Fibroblast of skin of scalp (primary cell): ENCODE measurements at regions not wholly inside any gene's neighbourhood (a gene's known extent, or its start where the extent isn't known, plus 50 kb on each side); places are given as distances from the start of the nearest gene placed in this dataset.

Source experiments
- DNase-seq: peaks from one replicate; pipeline ENCODE4 v3.0.0-alpha.2; 2013

DNA sequence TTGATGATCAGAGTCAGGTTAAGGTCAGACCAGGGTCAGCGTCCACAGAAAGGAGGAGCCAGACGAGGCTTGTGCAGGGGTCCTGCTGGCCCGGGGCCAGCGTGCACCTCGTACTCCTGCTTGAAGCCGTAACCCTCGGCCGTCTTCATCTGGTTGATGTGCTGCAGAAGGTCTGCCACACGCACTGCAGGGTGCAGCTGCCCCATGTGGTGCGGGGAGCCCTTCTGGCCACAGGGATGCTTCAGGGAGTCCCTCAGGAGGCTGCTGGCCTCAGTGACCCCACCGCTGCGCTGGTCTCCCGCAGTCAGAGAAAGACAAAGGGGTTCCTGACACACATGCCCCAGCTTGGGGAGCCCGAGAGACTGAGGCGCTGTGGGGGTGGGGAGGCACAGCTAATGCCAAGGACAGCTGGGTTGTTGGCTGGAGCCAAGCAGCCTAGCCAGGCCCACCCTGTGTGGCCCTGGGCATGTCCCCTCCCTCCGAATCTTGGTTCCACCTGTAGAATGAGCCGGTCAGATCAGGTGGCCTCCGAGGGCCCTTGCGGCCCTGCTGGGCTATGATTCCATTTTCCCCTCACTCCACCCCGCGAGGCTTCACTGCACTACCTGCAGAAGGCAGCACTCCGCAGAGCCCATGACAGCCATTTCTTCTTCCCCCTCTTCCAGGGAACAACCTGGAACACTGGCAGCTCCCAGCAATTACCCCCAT lies 251.9 kb downstream of the PTPRU start:
- DNase-seq = no peak

DNA sequence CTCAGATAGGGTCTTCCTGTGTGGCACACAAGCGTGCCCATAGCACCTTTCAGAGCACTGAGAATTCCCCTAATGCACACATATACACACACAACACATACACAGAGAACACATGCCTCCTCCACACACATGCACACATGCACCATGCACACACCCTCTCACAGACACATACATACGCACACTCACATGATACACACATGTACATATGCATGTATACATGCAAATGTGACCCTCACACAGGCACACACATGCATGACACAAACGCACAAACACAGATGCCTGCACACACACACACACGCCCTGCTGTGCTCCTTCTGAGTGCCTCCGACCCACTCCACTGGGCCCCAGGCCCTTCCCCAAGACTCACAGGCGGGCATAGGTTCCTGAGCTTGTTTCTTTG lies 251.0 kb downstream of the PTPRU start:
- no peak for DNase-seq

DNA sequence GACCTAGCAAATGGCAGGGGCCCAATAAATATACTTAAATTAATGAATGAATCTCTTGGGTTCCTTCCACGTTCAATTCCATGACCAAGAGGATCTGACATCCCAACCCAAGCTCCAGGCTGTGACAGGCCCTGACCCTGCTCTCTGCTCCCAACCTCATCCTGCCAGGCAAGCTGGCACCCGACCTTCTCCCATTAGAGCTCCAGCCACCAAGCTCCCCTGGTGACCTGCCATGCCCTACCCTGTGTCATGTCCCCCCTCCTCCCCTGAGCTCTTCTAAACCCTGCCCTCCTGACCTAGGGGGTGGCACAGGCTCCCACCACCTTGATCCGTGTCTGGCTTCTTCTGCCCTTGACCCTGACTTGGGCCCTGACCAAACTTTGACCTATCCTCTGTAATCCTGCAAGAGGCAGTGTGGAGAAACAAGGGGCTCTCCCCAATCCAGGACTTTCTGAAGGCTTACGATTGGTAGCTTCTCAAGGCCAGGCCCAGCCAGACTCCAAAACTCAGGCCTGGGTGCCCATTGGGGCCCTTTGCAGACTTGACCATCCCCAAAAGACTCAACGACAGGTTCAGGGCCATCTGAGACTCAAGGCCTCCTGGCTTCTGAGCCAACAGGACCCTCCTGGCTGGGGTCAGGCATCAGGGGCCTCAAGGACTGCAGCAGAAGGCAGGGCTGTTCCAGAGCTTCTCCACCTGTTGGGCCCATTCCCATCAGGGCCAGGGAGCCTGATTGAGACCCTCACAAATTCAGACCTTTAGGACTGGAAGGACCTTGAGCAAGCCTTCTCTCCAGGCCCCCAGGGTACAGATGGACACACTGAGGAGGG lies 249.0 kb downstream of the PTPRU start:
- no peak for DNase-seq

GRCh38 chr1:29482991-29483390 lies 246.7 kb downstream of the PTPRU start:
- DNase-seq = no peak

- DNase-seq = no peak
These were observed 245.7 kb downstream of the PTPRU start for GRCh38 chr1:29482064-29482463.

DNA sequence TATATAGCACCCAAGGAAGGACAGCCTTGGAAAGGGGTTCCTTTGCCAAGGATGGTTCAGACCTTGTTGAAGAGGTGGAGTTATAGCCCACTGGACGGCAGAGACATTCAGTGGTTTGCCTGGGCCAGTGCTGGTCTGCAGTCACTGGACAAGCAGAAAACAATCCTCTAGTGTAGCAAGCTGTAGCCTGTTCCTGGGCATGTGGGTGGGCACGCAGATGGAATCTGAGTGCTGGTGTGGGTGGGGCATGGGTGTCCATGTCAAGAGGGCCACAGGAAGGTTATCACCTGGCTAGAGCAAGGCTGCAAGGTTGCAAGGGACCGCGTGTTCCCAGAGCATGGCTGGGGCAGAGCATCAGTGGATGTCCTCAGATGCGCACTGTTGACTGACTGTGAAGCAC lies 244.7 kb downstream of the PTPRU start:
- DNase-seq = no peak

- no peak for DNase-seq
These were observed 242.6 kb downstream of the PTPRU start for GRCh38 chr1:29478879-29479278.

DNA sequence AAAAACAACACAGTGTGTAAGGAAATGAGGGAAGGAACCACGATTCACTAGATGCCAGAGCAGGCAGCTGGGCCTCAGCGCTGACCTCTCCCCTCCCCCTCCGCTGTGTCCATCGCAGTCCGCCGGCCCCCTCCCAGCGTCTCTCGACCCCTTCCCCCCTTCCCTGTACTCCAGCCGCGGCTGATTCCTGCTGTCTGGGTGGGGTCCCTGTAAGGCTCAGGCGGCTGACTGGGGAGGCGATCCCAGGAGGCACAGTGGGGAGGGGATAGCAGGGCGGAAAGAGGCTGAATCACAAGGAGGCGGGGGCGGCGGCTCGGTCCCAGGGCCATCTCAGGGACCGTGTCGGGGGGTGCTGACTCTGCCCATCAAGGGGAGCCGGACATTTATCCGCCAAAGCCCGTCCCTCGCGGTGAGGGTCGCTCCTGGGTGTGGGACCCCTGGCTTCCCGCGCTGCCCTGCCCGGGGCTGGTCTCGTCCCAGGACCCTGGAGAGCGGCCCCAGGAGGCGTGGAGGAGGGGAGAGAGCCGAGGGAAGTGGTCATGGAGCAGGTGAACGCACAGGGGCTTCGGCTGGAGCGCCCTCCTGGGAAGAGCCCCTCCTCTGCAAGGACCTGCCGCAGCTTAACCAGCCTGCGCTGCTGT lies 241.9 kb downstream of the PTPRU start:
- no peak for DNase-seq

- no peak for DNase-seq
These were observed 239.0 kb downstream of the PTPRU start for GRCh38 chr1:29475326-29475725.

DNA sequence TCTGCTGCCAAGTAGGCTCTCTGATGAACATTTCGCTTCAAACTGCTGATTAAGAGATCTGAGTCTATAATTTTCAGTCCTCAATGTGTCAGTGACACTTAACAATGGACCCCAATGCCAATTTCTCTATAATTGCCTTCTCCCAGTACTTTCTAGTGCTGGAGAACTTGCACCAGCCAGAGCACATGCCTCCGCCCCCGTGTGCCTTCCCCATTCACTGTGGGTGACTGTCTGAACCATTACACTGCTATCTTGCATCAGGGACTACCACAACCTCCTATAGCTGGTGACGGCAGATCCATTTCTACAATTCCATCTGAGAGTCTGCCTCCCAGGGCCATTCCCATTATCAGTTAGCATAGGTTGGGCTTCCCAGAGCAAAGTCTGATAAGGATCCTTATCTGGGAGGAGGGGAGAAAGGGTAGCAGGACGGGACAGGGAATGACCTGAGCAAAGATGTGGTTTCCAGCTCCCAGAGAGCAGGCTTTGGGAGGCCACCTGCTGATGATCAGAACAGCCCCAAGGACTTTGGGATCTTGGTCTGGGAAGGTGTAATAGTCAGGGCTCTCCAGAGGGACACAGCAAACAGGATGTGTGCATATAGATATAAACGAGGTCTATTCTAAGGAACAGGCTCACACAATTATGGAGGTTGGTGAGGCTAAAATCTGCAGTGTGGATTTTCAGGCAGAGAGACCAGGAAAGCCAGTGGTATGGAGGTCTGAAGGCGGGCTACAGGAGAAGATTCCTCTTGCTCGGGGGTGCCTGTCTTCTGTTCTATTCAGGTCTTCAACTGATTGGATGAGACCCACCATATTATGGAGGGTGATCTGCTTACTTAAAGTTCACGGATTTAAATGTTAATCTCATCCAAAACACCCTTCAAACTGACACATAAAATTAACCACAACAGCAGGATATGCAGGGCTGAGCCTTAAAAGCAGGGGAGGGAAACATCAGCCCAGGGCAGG lies 238.2 kb downstream of the PTPRU start:
- no peak for DNase-seq

GRCh38 chr1:29473161-29473855 lies 237.0 kb downstream of the PTPRU start:
- no peak for DNase-seq

DNA sequence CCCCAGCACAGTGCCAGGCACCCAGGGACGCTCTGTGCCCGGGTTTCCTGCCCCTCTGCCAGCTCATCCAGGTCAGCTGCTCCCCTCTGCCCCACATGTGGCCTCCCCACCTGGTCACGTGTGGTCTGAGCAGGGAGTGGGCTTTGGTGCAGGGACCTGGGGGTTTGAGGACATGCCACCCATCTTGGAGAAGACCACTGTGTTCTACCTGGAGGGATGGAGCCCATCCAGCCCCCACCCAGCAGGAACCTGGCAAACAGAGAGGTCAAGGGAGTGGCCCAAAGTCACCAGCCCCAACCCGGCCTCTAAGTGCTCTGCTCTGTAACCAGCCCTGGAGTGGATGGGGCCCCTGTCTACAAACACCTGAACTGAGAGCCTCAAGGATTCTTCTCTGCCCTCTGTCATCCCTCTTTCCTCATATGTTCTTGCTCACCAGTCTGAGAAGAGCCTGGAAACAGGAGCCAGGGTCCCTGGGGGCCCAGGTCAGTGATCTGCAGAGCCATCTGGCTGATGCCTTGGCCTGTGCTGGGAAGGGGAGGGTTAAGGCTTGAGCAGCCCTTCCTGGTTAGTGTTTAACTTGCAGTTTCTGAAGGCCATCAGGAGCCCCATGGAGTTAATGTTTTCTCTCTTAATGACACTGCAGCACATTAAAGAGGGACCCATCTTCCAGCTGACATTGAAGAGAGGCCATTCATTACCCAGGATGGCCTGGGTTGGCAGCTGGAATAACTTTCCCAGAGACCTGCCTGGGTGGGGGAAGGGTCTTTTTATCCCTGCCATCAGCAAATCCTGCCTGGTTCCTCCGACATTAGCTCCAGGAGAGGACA lies 235.4 kb downstream of the PTPRU start:
- no peak for DNase-seq

DNA sequence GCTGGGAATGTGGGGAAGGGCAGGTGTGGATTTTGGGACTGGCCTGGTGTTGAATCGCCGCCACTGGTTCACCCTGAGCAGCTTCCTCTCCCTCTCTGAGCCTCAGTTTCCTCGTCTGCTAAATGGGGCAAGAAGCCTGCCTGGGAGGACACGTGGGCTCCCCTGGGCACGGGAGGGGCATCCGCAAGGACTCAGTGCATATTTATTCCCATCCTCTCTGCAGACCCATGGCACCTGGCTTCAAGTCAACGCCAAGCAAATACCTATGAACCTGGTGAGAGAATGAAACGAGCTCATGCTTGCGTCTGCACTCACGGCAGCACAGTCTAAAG lies 234.4 kb downstream of the PTPRU start:
- DNase-seq = no peak

GRCh38 chr1:29470087-29470787 lies 233.9 kb downstream of the PTPRU start:
- DNase-seq = no peak

GRCh38 chr1:29469457-29469856 lies 233.1 kb downstream of the PTPRU start:
- DNase-seq = no peak

DNA sequence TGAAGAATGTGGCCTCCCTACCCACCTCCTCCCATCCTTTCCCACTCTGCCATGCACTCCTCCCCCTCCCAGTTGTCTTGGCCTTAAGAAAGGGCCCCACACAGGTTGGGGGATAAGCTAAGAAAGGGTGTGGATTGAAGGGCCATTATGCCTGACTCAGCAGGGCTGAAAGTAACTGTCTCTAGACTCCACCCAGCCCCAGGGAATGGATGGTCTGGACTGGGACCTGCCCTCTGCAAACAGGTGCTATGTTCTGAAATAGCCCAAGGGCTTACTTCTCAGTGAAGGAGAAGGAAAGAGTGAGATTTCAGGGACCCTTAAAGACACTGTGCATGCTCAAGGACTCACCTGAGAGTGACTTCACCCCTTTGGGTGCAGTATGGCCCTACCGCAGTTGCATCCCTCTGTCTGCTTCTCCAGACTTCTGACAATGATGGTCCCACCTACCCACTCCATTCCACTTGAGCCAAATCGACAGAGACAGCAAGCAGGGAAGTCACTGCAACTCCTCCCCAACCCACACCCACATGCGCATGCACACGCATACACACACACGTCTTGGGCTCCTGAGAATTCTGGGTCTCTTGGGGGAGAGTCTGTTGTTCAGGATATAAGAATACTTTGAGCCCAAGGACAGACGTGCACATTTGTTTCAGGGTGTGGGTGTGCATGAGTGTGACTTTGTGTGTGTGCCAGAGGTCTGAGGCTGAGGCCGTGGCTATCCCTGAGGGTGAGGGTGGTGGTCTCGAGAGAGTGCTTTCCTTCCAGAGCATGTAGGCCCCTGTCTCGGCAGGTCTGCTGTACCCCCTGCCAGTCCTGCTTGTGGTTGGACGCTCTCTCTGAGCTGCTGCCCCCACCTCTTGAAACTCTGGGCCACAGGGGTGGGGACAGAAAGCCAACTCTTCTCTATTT lies 231.9 kb downstream of the PTPRU start:
- DNase-seq = no peak

DNA sequence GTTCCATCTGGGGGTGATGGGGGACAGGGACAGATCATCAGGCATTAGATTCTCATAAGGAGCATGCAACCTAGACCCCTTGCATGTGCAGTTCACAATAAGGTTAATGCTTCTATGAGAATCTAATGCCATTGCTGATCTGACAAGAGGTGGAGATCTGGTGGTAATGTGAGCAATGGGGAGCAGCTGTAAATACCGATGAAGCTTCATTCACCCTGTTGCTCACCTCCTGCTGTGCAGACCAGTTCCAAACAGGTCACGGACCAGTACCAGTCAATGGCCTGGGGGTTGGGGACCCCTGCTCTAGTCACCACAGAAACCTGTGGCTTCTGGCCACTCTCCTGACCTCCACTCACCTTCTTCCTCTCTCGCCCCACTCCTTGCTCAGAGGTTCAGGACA lies 229.9 kb downstream of the PTPRU start:
- DNase-seq = no peak

- DNase-seq = peak; percentile 29
These were observed 229.4 kb downstream of the PTPRU start for GRCh38 chr1:29465755-29466154.

DNA sequence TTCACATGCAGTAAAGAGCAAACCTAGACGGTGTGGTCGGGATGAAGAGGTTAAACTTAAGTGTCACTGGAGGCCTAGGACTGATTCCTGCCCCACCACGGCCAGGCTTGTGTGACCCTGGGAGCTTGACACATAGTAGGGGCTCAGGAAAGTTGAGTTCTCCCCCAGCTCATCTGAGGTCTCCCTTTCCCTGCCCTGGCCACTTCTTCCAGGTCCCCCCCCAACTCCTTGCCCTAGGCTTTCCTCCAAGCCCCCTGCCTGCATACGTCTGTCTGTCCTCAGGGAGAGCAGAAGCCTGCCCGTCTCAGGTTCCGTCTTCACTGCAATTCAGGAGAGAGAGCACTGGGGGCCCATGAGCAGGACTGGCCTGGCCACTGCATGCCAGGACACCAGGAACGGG lies 225.8 kb downstream of the PTPRU start:
- DNase-seq = no peak
